ENCODE measurements at regions not wholly inside any gene's neighbourhood (a gene's known extent, or its start where the extent isn't known, plus 50 kb on each side); places are given as distances from the start of the nearest gene placed in this dataset.

DNA sequence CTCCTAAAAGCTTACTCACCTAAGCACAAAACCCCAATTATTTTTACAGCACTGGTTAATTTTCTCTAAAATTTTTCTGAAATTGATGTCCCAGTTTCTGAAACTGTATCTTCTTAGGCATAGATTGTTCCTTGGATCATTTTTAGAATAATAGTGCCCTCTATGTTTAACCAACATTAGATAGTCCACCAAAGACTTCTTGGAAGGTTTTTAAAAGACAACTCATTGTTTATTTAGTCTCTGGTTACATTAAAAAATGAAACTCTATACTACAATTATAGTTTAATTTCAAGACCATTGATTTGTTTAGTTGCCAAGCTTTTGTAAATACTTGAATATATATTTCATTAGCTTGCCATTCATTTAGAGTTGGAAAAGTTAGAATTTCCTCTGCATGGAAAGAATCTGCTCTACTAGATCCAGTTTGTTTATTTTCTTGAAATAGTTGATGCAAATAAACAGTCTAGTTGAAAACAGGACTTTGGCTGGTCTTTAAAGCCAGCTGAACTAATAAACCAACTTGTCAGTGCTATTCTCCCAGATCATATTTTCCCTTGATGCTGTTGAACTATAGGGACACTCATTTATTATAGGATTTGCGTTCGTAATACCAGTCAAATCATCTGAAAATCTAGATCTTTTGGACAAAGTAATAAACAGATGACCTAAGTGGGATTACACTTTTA lies 990.5 kb downstream of the TLE1 start:
- TF ChIP-seq, protein P1, sequence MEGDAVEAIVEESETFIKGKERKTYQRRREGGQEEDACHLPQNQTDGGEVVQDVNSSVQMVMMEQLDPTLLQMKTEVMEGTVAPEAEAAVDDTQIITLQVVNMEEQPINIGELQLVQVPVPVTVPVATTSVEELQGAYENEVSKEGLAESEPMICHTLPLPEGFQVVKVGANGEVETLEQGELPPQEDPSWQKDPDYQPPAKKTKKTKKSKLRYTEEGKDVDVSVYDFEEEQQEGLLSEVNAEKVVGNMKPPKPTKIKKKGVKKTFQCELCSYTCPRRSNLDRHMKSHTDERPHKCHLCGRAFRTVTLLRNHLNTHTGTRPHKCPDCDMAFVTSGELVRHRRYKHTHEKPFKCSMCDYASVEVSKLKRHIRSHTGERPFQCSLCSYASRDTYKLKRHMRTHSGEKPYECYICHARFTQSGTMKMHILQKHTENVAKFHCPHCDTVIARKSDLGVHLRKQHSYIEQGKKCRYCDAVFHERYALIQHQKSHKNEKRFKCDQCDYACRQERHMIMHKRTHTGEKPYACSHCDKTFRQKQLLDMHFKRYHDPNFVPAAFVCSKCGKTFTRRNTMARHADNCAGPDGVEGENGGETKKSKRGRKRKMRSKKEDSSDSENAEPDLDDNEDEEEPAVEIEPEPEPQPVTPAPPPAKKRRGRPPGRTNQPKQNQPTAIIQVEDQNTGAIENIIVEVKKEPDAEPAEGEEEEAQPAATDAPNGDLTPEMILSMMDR (IDR thresholded peaks at IDR 0.05 in 4 of 5, conservative IDR thresholded peaks at IDR 0.05 in 1 of 5) = no peak
- TF ChIP-seq POLR2A (IDR thresholded peaks at IDR 0.05) = no peak
